Spinal cord (tissue), 9 donors: ENCODE measurements at regions not wholly inside any gene's neighbourhood (a gene's known extent, or its start where the extent isn't known, plus 50 kb on each side); places are given as distances from the start of the nearest gene placed in this dataset.

Experiments used
- DNase-seq, 6 donors: peaks; one replicate each; pipeline versions ENCODE4 v3.0.0 to v3.0.0-alpha.2; 2013 to 2015; ENCODE audit warnings: low spot score in 6 of 6, low read depth in 4 of 6
- H3K27ac ChIP-seq: one replicate; pipeline ENCODE4 v1.5.1; 2013; ENCODE audit warnings: low read depth, low read length, control low read depth
- H3K27me3 ChIP-seq: one replicate; pipeline ENCODE4 v1.6.1; 2013; ENCODE audit warnings: low read length; ENCODE audit not compliant: control insufficient read depth, insufficient read depth
- H3K36me3 ChIP-seq: one replicate; pipeline ENCODE4 v1.6.1; 2013; ENCODE audit warnings: low read length; ENCODE audit not compliant: control insufficient read depth, insufficient read depth
- H3K4me1 ChIP-seq: one replicate; pipeline ENCODE4 v1.6.1; 2013; ENCODE audit warnings: low read length; ENCODE audit not compliant: control insufficient read depth, insufficient read depth
- H3K4me3 ChIP-seq: one replicate; pipeline ENCODE4 v1.5.1; 2013; ENCODE audit warnings: low read depth, low read length, control low read depth
- H3K9me3 ChIP-seq: one replicate; pipeline ENCODE4 v1.6.1; 2013; ENCODE audit warnings: low read length; ENCODE audit not compliant: control insufficient read depth, insufficient read depth
- WGBS: methylation state at CpG from one replicate; pipeline ENCODE4 v1.1.5; 2013; ENCODE audit warnings: missing lambda C conversion rate; ENCODE audit not compliant: insufficient coverage; 5-methylcytosine and 5-hydroxymethylcytosine counted together
- donor health status: healthy.

DNA sequence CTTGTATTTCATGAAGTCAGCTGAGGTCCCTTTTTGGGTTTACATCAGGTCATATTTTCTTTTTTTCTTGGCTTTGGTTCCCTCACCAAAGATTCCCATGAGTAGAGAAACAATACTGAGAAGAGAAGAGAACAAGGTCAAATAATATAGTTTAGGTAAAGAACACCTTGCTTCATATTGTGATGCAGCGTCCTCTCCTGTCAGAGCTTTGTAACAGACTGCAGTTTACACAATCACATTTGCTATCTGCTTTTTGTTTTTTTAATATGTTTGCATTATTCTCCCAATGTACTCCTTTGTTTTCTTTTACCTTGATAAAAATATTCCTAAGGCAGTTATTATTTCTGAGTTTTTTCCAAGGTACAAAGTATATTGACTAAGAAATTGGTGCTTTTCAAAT is 283.2 kb downstream of the SHOX2 start:
- no peaks in the 10 kb centered on the region for H3K9me3 ChIP-seq
- no peak overlapping the region for H3K27ac ChIP-seq
- no CpG with 5 or more reads among the region's 1 CpG for WGBS
- H3K4me3 ChIP-seq, result no peak overlapping the region
- H3K27me3 ChIP-seq, result no peaks in the 10 kb centered on the region
- H3K36me3 ChIP-seq, result no peaks in the 10 kb centered on the region
- H3K4me1 ChIP-seq, result no peaks in the 10 kb centered on the region
- no peak for DNase-seq

DNA sequence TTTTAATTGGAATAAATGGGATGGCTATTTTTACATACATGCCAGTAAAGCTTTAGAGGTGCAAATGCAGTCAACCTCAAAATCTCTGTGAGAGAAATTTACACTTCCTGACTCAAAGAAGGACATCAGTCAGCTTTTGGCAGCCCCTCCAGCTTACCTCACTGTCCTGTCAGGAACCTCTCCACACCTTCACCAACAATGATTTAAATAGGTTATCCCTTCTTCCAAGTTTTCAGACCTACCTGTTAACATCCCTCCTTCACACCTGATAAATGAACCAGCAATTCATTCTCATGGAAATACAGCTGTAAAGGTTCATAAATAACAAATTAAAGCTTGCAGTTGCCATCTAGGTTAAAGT is 286.1 kb downstream of the SHOX2 start:
- DNase-seq, result no peak
- Histone ChIP-seq H3K4me1 (no peaks in the 10 kb centered on the region), H3K27ac (no peak overlapping the region), H3K36me3 (no peaks in the 10 kb centered on the region), H3K9me3 (no peaks in the 10 kb centered on the region), H3K4me3 (no peak overlapping the region), H3K27me3 (no peaks in the 10 kb centered on the region)

DNA sequence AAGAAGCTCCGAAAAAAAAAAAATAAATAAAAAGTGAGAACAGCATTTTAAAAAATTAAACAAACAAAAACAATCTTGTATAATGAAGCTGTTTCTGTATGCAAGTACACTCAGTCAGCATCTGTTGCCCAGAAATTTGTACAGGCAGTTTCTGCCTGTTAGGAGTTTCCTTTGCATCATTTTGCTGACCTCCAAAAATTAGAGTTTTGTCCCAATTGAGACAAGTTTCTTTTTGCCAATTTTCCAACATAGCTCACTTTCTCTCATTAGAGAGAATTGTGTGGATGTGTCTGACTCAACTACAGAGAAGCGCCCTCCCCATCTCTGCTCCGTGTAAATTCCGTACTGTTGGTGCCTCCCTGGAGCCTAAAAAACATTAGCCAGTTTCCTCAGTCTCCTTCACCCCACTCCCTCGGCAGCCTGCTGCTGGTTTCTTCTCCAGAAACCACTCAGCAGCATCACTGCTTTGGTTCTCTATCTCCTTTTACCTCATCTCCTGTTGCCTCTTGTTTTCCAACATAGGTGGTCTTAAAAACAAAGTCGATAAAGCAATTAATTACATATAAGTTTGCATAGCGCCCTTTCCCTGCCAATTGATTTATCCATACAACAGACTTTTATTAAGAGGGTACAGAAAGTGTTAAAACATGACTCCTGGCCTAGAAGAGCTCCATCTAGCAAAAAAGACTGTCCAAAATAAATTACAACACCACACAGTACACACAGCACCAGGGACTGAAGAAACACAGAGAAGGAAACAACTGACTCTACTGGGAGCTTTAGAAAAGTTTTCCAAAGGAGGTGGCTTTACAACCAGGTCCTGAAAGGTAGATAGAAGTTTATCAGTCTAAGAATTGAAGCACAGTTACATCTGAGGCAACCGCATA is 286.7 kb downstream of the SHOX2 start:
- H3K4me3 ChIP-seq, result no peak overlapping the region
- no peaks in the 10 kb centered on the region for H3K4me1 ChIP-seq
- H3K36me3 ChIP-seq, result no peaks in the 10 kb centered on the region
- WGBS, result 45% methylated on average over 5 of the region's 8 CpGs
- peak overlapping the region; percentile 8 for H3K27ac ChIP-seq
- H3K9me3 ChIP-seq, result no peaks in the 10 kb centered on the region
- no peaks in the 10 kb centered on the region for H3K27me3 ChIP-seq
- DNase-seq, result peak in 1 of 6 donors; percentile 6

DNA sequence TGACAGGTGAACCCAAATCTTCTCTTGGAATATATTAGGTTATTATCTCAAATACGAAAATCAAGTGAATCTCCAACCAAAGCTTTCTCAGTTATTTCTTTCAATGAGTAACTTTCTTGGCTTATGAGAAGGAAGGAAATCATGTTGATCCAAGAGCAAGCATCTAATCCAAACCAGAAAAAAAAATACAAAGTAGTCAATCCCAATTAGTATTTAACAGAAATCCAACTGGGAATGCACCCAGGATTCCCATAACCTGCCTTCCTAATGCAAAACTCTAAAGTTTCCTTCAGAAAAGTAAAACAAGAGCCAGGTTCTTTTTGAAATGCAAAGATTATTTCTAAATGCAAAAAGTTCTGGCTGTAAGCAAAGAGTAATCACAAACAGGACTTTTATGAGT is 289.3 kb downstream of the SHOX2 start:
- WGBS, result no CpG with 5 or more reads among the region's 1 CpG
- no peaks in the 10 kb centered on the region for H3K36me3 ChIP-seq
- no peaks in the 10 kb centered on the region for H3K27me3 ChIP-seq
- DNase-seq, result no peak
- no peak overlapping the region for H3K4me3 ChIP-seq
- H3K4me1 ChIP-seq, result no peaks in the 10 kb centered on the region
- H3K9me3 ChIP-seq, result no peaks in the 10 kb centered on the region
- H3K27ac ChIP-seq, result no peak overlapping the region

DNA sequence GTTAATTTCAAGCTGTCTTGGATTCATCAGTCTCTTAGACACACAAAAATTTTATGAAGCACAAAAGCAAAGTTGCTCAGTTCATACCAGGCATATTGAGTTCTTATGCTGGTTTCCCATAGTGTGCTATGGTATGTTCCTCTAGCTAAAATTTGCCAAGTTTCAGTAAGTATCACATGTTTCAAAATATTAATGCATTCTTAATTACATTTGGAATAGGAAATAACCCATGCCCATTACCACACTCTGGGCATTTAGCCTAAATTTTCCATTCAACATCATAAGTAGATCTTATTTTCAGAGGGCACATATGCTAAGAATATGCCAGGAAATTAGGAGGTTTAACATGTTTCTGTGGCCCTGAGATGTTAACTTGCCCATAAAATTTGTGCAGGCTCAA is 289.9 kb downstream of the SHOX2 start:
- H3K9me3 ChIP-seq, result no peaks in the 10 kb centered on the region
- no peaks in the 10 kb centered on the region for H3K27me3 ChIP-seq
- no peak for DNase-seq
- H3K4me3 ChIP-seq, result no peak overlapping the region
- H3K36me3 ChIP-seq, result no peaks in the 10 kb centered on the region
- no peak overlapping the region for H3K27ac ChIP-seq
- no peaks in the 10 kb centered on the region for H3K4me1 ChIP-seq

DNA sequence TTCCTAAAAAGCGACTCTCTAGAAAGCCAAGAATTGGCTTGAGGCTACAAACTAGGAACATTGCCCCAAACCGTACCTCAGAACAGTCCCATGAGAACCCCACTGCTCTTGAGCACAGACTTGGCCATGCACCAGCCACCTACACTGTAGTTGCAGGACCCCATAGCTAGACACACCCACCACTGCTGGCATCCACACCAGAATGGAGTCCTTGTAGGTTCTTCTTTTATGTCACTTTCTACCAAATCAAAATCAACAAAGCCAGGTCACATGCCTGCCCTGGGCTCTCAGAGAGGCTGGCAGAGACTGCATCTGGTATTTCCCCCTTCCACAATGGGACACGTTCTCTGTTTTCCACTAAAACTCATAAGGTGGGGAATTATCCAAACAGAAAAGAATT is 290.5 kb downstream of the SHOX2 start:
- no peaks in the 10 kb centered on the region for H3K9me3 ChIP-seq
- H3K27ac ChIP-seq, result no peak overlapping the region
- H3K36me3 ChIP-seq, result no peaks in the 10 kb centered on the region
- no peak overlapping the region for H3K4me3 ChIP-seq
- WGBS, result 71% methylated on average over 2 of the region's 3 CpGs
- no peaks in the 10 kb centered on the region for H3K27me3 ChIP-seq
- DNase-seq, result no peak
- no peaks in the 10 kb centered on the region for H3K4me1 ChIP-seq

DNA sequence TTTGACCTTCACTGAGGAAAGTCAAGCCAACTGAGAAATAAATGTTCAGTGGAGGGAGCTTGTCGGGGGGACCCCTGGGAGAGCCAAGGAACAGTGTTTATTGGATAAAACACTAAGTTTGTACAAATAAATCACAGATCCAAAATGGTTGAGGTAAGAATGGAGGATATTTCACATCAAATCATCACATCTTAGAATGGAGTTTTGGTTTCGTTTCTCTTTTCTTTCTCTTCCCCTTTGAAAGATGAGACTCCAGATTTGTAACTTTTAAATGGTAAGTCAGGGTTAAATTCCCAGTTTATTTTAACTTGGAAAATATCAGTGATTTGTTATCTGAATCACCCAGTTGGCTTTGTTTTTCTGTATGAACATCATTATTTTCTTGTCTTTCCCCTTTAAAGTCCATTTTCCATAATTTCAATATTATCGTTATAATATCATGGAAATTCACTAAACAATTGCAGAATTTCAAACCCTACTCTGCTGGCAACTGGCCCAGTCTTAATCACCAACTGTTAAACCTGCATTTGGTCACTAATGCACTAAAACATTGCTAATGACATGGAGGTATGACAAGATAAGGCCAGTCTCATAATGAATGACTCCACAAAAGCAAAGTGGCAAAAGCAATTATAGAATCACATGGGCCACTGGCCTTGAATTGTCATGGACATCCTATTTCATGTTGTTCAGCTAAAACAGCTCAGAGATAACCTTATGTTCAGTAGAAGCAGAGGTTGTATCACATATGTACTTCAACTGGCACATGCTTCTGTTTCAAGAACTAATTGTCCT is 295.1 kb downstream of the SHOX2 start:
- H3K27me3 ChIP-seq, result no peaks in the 10 kb centered on the region
- H3K4me1 ChIP-seq, result no peaks in the 10 kb centered on the region
- H3K4me3 ChIP-seq, result no peak overlapping the region
- H3K36me3 ChIP-seq, result no peaks in the 10 kb centered on the region
- H3K27ac ChIP-seq, result no peak overlapping the region
- peak in 1 of 6 donors; percentile 26 for DNase-seq
- 100% methylated on average over 1 of the region's 3 CpGs for WGBS
- H3K9me3 ChIP-seq, result no peaks in the 10 kb centered on the region

DNA sequence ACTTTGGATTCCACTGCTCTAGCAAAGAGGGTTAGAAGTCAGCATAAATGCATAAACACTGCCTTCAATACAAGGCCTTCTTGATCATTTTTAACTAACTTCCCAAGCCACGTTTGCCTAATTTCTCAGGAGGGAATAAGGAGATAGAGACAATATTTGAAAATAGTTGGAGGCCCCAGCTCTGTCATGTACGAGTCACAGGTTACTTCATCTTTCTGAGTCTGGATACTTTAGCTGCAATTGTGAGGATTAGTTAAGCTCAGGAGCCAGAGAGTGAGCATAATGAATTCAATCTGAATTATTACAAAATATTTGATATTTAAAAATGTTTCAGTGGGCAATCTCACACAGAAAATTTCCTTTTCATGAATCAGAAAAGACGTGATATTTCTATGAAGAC is 298.9 kb downstream of the SHOX2 start:
- WGBS, result 100% methylated on average over 1 of the region's 3 CpGs
- Histone ChIP-seq H3K4me3 (no peak overlapping the region), H3K27me3 (no peaks in the 10 kb centered on the region), H3K4me1 (no peaks in the 10 kb centered on the region), H3K36me3 (no peaks in the 10 kb centered on the region), H3K9me3 (no peaks in the 10 kb centered on the region), H3K27ac (no peak overlapping the region)
- no peak for DNase-seq

DNA sequence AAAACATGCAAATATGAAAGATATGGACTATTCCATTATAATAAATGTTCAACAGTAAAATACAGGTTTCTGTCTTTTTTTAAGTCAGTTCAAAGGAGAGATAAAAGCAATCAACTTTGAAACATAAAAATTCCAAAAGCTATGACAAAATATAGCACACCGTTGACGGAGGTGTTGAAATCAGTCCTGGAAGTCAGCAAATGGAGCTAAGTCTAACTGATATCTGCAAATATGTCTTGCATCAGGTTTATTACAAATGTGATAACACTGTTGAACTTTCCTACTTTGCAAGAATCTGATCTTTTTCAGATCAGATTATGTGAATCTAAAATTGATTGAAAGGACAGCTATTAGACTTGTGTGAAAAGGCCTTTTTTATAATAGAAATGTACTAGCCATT is 300.7 kb downstream of the SHOX2 start:
- Histone ChIP-seq H3K36me3 (no peaks in the 10 kb centered on the region), H3K4me1 (no peaks in the 10 kb centered on the region), H3K4me3 (no peak overlapping the region), H3K27me3 (no peaks in the 10 kb centered on the region), H3K9me3 (no peaks in the 10 kb centered on the region), H3K27ac (no peak overlapping the region)
- WGBS, result no CpG with 5 or more reads among the region's 2 CpGs
- no peak for DNase-seq

DNA sequence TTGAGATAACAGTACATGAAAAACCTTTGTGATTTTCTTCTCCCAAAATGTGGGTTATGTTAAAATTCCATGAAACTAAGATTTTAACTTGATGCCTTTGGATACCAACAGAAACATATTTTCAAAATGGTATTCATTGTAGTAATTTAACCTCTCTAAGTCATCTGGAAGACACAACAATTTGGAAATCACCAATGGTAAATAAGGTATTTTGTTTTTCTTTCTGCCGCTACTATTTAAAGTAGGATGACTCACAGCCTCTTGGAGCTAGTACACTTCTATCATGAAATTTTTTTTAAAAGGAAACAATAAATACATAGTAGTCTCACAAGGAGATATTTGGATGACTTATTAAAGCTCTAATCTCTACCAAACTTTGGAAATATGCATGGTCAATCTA is 291.6 kb upstream of the VEPH1 start:
- Histone ChIP-seq H3K4me3 (no peak overlapping the region), H3K27ac (no peak overlapping the region)
- WGBS, result no CpG with 5 or more reads among the region's 1 CpG

More for the DNA sequence above, 291.6 kb upstream of the VEPH1 start:
- H3K27me3 ChIP-seq, result no peaks in the 10 kb centered on the region
- no peaks in the 10 kb centered on the region for H3K9me3 ChIP-seq
- no peak for DNase-seq
- no peaks in the 10 kb centered on the region for H3K36me3 ChIP-seq
- H3K4me1 ChIP-seq, result no peaks in the 10 kb centered on the region
